Natural killer cell (primary cell): ENCODE measurements at regions not wholly inside any gene's neighbourhood (a gene's known extent, or its start where the extent isn't known, plus 50 kb on each side); places are given as distances from the start of the nearest gene placed in this dataset.
"Not testable (repeated sequence)": the region's sequence is repeated elsewhere in the genome, so short reads cannot be mapped to it uniquely, and the experiment has no call there.

Experiments used
- ATAC-seq, 3 donors: fragments of 150-1000 bp in 2 of 3; fragments of 200-7000 bp in 1 of 3; cut with Tn5 transposase; 1 replicate in 1 of 3; 2 replicates in 2 of 3; pipeline ENCODE4 v1.10.0; 2021; ENCODE audit warnings: mild to moderate bottlenecking in 2 of 3, moderate library complexity in 2 of 3
- DNase-seq, 2 donors: peaks; one replicate each; pipeline versions ENCODE4 v3.0.0 to v3.0.0-alpha.2; 2013 to 2021; ENCODE audit warnings: mixed read lengths in 1 of 2
- H3K27ac ChIP-seq: one replicate; pipeline ENCODE4 v1.5.1; 2013; ENCODE audit warnings: mild to moderate bottlenecking, low read length
- H3K27me3 ChIP-seq: one replicate; pipeline ENCODE4 v1.6.1; 2013; ENCODE audit warnings: low read length; ENCODE audit not compliant: control insufficient read depth, insufficient read depth
- H3K36me3 ChIP-seq: one replicate; pipeline ENCODE4 v1.6.1; 2013; ENCODE audit warnings: low read length; ENCODE audit not compliant: control insufficient read depth, insufficient read depth
- H3K4me1 ChIP-seq: one replicate; pipeline ENCODE4 v1.6.1; 2013; ENCODE audit warnings: low read length; ENCODE audit not compliant: control insufficient read depth, insufficient read depth
- H3K4me3 ChIP-seq: one replicate; pipeline ENCODE4 v1.5.1; 2013; ENCODE audit warnings: low read length
- H3K9me3 ChIP-seq: one replicate; pipeline ENCODE4 v1.6.1; 2013; ENCODE audit warnings: low read length; ENCODE audit not compliant: control insufficient read depth, insufficient read depth
- H3K27ac Mint-ChIP-seq, 2 donors: one replicate each; pipeline ENCODE4 v1.8.0; 2022; ENCODE audit warnings: mild to moderate bottlenecking in 2 of 2, mixed read lengths in 2 of 2, moderate library complexity in 1 of 2
- H3K27me3 Mint-ChIP-seq, 2 donors: one replicate each; pipeline ENCODE4 v1.8.0; 2022; ENCODE audit warnings: low read depth in 2 of 2, mixed read lengths in 2 of 2
- H3K36me3 Mint-ChIP-seq: one replicate; pipeline ENCODE4 v1.8.0; 2022; ENCODE audit warnings: mixed read lengths
- H3K4me1 Mint-ChIP-seq, 2 donors: one replicate each; pipeline ENCODE4 v1.8.0; 2022; ENCODE audit warnings: mixed read lengths in 2 of 2
- H3K4me3 Mint-ChIP-seq: one replicate; pipeline ENCODE4 v1.8.0; 2022; ENCODE audit warnings: mild to moderate bottlenecking, moderate library complexity, mixed read lengths
- H3K9me3 Mint-ChIP-seq, 2 donors: one replicate each; pipeline ENCODE4 v1.8.0; 2022; ENCODE audit warnings: mixed read lengths in 2 of 2
- WGBS: methylation state at CpG from one replicate; pipeline ENCODE4 v1.1.7; 2013; ENCODE audit warnings: missing lambda C conversion rate; ENCODE audit not compliant: insufficient coverage; 5-methylcytosine and 5-hydroxymethylcytosine counted together
- intact Hi-C: fragments of 100-400 bp; cut with micrococcal nuclease; formaldehyde crosslinking; loops from one replicate; pipeline ENCODE4 v1.14.2; 2022
- TF ChIP-seq, protein P1 (sequence below): fragments of 200-600 bp; IDR thresholded peaks from one replicate; pipeline ENCODE4 v1.8.0; 2022; ENCODE audit warnings: antibody characterized with exemption

DNA sequence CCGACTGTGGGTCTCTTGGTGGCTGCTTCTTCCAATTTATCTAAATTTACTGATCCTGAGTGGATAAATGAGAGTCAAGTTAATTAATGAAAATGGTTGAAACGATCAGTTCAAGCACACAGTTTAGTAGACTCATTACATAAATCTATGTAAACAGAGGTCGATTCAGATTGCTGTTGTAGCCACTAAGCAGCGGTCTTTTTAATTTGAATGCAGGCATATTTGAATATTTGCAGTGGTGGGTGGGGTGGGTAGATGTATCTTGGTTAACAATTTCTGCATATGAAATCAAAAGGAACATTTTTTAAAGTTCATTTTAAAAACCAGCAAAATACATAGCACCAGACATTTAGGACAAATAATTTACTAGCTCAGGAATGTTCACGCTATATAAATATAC, 325.9 kb downstream of the KLF12 start:
- Histone ChIP-seq H3K4me3 (no peak overlapping the region), H3K9me3 (no peaks in the 10 kb centered on the region), H3K27me3 (no peaks in the 10 kb centered on the region), H3K27ac (no peak overlapping the region), H3K4me1 (peaks cover 3% of the 10 kb centered on the region), H3K36me3 (peaks cover 12% of the 10 kb centered on the region)
- intact Hi-C loops = no loop called here
- peak overlapping the region; percentile 46 to 47 for H3K27ac Mint-ChIP-seq
- no peak overlapping the region for H3K4me3 Mint-ChIP-seq
- DNase-seq (no peak), ATAC-seq (no peak)
- WGBS = 92% methylated on average over 3 of the region's 5 CpGs
- H3K4me1 Mint-ChIP-seq = peaks cover 8 to 17% of the 10 kb centered on the region in 2 donors
- H3K9me3 Mint-ChIP-seq = no peaks in the 10 kb centered on the region
- no peaks in the 10 kb centered on the region for H3K36me3 Mint-ChIP-seq
- TF ChIP-seq, protein P1, sequence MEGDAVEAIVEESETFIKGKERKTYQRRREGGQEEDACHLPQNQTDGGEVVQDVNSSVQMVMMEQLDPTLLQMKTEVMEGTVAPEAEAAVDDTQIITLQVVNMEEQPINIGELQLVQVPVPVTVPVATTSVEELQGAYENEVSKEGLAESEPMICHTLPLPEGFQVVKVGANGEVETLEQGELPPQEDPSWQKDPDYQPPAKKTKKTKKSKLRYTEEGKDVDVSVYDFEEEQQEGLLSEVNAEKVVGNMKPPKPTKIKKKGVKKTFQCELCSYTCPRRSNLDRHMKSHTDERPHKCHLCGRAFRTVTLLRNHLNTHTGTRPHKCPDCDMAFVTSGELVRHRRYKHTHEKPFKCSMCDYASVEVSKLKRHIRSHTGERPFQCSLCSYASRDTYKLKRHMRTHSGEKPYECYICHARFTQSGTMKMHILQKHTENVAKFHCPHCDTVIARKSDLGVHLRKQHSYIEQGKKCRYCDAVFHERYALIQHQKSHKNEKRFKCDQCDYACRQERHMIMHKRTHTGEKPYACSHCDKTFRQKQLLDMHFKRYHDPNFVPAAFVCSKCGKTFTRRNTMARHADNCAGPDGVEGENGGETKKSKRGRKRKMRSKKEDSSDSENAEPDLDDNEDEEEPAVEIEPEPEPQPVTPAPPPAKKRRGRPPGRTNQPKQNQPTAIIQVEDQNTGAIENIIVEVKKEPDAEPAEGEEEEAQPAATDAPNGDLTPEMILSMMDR = no peak
- H3K27me3 Mint-ChIP-seq = no peaks in the 10 kb centered on the region

DNA sequence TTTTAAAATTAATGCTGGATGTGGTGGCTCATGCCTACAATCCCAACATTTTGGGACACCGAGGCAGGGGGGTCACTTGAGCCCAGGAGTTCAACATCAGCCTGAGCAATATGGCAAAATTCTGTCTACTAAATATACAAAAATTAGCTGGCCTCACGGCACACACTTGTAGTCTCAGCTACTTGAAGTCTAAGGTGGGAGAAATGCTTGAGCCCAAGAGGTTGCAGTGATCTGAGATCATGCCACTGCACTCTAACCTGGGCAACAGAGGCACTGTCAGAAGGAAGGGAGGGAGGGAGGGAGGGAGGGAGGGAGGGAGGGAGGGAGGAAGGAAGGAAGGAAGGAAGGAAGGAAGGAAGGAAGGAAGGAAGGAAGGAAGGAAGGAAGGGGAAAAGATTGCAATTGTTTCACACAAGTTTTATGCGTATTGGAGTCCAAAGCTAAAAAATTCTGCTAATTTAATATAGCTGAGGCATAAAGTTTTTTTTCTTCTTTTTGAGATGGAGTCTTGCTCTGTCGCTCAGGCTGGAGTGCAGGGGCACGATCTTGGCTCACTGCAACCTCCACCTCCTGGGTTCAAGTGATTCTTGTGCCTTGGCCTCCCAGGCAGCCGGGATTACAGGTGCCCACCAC, 328.8 kb downstream of the KLF12 start:
- H3K4me3 Mint-ChIP-seq, H3K4me3 ChIP-seq, DNase-seq, intact Hi-C loops, H3K9me3 Mint-ChIP-seq, H3K36me3 Mint-ChIP-seq, ATAC-seq, H3K9me3 ChIP-seq, H3K27me3 ChIP-seq, H3K4me1 ChIP-seq, H3K27me3 Mint-ChIP-seq, H3K27ac Mint-ChIP-seq, H3K36me3 ChIP-seq, H3K27ac ChIP-seq: not testable (repeated sequence)
- H3K4me1 Mint-ChIP-seq = peaks cover 14 to 23% of the 10 kb centered on the region in 2 donors
- 95% methylated on average over 6 of the region's 6 CpGs for whole genome bisulfite sequencing

DNA sequence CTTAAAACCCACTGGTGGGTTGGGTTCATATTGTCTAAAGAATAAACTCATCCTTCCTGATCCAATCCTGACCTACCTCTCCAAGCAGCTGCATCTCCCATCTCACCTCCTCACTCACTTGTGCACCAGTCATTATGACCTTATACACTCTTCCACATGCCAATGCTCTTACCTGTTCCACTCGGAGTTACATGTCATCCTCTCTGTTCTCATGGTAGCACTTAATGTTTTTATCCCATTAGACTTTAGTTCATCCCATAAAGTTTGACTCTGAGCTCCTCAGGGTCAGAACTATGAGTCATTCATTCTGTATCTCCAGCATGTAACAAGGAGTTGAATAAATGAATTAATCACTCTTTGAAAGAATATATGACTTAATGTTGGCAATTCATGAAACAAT, 330.2 kb downstream of the KLF12 start:
- peaks cover 6% of the 10 kb centered on the region for H3K36me3 ChIP-seq
- DNase-seq (no peak), ATAC-seq (no peak)
- Mint-ChIP-seq H3K27me3 (no peaks in the 10 kb centered on the region), H3K9me3 (no peaks in the 10 kb centered on the region), H3K4me3 (no peak overlapping the region), H3K36me3 (no peaks in the 10 kb centered on the region), H3K4me1 (peaks cover 16 to 23% of the 10 kb centered on the region in 2 donors), H3K27ac (peak overlapping the region; percentile 10 to 21)
- no peak overlapping the region for H3K4me3 ChIP-seq
- H3K9me3 ChIP-seq = no peaks in the 10 kb centered on the region
- 80% methylated on average over 1 of the region's 1 CpG for WGBS
- intact Hi-C loops = no loop called here
- H3K27me3 ChIP-seq = no peaks in the 10 kb centered on the region
- TF ChIP-seq, protein P1 = no peak
- H3K27ac ChIP-seq = no peak overlapping the region
- peaks cover 3% of the 10 kb centered on the region for H3K4me1 ChIP-seq

DNA sequence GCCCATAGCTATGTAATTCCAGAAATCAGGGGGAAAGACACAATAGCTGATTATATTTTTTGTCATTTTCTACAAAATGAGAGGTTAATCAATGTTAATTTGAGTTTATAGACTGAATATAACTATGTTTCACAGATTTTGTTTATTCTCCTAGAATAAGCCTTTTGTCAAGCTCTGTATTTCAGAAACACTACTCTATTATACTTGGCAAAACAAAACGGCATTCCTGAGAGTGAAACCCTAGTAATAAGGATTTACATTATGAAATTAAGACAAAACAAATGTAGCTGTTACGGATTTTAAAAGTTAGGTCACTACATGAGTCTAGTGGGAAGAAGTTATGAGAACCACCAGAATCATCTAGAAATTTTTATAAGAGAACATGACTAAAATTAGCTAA, 334.2 kb downstream of the KLF12 start:
- no peak overlapping the region for H3K27ac ChIP-seq
- Mint-ChIP-seq H3K4me1 (peaks cover 45% of the 10 kb centered on the region in 2 donors), H3K27me3 (no peaks in the 10 kb centered on the region), H3K4me3 (no peak overlapping the region), H3K36me3 (no peaks in the 10 kb centered on the region), H3K27ac (no peak overlapping the region), H3K9me3 (no peaks in the 10 kb centered on the region)
- TF ChIP-seq, protein P1 = no peak
- peaks cover 3% of the 10 kb centered on the region for H3K36me3 ChIP-seq
- intact Hi-C loops = no loop called here
- no peak overlapping the region for H3K4me3 ChIP-seq
- H3K27me3 ChIP-seq = no peaks in the 10 kb centered on the region
- no peaks in the 10 kb centered on the region for H3K4me1 ChIP-seq
- ATAC-seq = no peak
- WGBS = no CpG with 5 or more reads among the region's 2 CpGs
- DNase-seq = no peak
- no peaks in the 10 kb centered on the region for H3K9me3 ChIP-seq
